GM15510 (cell line): ENCODE measurements at regions not wholly inside any gene's neighbourhood (a gene's known extent, or its start where the extent isn't known, plus 50 kb on each side); places are given as distances from the start of the nearest gene placed in this dataset.

Experiments
- POLR2A ChIP-seq: IDR thresholded peaks from 3 replicates; pipeline ENCODE4 v1.6.1; 2011; ENCODE audit warnings: borderline replicate concordance; ENCODE audit not compliant: insufficient read length; ENCODE audit errors: extremely low read depth

DNA sequence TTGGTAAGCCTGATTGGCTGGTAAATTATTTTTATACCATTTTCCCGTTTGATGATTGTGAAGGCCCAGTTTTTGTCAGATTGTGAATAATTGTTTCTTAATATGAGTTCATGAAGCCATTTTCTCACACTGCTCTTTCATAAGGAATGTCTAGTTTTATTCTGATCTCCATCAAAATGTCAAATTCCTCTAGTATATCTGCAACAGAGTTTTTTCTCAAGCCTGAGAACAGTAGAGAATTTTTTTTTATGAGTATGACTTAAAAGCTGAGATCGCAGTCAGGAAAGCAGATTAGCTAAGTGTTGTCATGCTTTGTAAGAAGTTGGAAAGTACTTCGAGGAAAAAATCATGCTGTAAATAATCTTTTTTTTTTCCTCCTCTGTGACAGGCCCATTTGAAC is 484.9 kb upstream of the ATP2B1 start:
- no peak for TF ChIP-seq POLR2A

GRCh38 chr12:90188857-90189256 is 480.2 kb upstream of the ATP2B1 start:
- TF ChIP-seq POLR2A = no peak

DNA sequence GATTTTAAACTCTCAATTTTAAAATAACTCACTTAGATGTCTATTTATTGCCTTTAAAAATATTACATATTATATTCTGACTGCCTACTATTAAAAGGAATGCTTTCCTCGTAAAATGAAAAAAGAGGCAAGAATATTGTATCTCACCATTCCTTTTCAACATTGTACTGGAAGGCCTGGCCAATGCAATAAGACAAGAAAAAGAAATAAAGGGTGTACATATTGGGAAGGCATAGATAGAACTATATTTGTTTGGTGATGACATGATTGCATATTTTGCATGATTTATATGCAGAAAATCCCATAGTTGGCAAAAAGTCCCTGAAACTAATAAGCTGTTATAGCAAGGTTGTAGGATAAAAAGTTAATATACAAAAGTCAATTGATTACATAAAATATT is 474.6 kb upstream of the ATP2B1 start:
- no peak for TF ChIP-seq POLR2A

DNA sequence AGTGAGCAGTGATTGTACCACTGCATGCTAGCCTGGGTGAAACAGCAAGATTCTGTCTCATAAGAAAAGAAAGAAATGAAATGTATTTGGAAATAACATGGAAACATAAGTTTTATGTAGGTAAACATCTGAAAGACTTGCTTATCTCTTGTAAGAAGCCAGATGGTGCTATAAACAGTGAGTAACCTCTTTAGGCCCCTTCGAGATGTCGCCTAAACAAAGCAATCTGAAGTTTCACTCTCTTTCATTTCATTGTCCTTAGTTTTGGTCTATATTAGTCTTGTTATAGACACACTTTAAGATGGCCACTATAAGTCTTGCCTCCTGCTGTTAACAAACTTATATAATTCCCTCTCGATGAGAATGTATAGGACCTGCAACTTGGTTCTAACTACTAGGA is 472.6 kb upstream of the ATP2B1 start:
- no peak for TF ChIP-seq POLR2A

- no peak for TF ChIP-seq POLR2A
Observed at GRCh38 chr12:90174956-90175355, 466.3 kb upstream of the ATP2B1 start.

DNA sequence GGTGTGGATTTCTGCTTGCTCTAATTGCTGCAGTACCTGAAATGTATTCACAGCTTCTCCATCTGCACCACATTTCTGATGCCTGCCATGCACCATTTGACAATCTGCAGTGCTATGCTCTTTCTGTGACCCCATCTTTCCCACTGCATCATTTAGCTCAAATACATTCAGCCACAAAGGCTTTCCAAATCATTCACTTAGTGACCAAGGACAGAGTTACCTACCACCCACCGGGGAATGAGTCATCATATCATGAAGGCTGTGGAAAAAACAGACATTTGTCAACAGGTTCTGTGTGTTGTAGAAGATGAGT is 465.5 kb upstream of the ATP2B1 start:
- TF ChIP-seq POLR2A = no peak

- TF ChIP-seq POLR2A = no peak
Observed at GRCh38 chr12:90173499-90174197, 465.0 kb upstream of the ATP2B1 start.

- TF ChIP-seq POLR2A = no peak
Observed at GRCh38 chr12:90172524-90172923, 463.9 kb upstream of the ATP2B1 start.

DNA sequence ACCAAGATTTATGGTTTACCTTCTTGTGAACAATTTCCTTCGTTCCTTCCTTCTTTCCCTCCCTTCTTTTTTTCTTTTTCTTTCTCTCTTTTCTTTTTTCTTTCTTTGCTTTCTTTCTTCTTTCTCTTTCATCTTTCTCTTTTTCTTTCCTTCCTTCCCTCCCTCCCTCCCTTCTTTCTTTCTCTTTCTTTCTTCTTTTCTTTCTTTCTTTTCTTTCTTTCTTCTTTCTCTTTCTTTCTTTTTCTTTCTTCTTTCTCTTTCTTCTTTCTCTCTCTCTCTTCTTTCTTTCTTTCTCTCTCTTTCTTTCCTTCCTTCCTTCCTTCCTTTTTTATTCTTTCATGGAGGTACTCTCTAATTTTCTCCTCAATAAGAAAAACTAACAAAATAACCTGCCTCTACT is 462.1 kb upstream of the ATP2B1 start:
- no peak for TF ChIP-seq POLR2A

DNA sequence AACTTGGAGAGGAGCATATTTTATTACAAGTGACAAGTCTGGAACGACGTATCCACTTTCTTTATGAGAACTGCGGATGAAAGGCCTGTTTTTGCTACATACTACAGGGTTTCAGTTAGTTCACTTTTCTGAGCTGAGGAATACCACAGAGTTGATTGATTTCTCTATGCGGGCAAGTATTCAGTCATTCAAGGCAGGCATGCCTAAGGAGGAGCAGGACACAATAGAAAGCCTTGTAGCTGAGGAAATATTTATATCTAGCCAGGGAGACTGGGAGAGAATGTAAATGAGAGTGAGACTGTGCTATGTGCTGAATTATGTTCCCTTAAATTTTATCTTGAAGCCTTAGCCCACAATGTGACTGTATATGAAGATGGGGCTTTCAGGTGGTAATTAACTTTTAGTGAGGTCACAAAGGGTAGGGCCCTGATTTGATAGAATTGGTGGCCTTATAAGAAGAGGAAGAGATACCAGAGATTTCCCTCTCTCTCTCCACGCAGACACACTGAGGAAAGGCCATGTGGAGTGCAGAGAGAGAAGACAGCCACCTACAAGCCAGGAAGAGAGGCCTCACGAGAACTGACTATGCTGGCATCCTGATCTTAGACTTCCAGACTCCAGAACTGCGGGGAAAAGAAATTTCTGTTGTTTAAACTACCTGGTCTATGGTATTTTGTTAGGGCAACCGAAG is 459.0 kb upstream of the ATP2B1 start:
- no peak for TF ChIP-seq POLR2A

DNA sequence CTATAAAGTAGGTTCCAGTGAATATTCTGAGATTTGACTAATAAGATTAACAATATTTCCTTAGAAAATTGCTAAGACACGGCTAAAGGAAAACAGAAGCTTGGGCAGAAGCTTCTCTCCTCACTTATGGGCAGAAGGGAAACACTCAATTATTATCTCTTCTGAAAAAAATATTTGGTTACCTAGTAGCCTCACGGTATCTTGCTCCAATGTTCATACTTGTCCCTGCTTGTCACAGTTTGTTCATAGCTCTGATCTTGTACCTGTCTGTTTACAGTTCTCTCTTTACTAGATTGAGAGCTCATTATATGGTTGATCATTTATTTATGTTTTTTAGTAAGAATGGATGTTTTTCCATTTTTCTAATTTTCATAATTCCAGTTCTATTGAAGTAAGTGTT is 458.0 kb upstream of the ATP2B1 start:
- TF ChIP-seq POLR2A = no peak

DNA sequence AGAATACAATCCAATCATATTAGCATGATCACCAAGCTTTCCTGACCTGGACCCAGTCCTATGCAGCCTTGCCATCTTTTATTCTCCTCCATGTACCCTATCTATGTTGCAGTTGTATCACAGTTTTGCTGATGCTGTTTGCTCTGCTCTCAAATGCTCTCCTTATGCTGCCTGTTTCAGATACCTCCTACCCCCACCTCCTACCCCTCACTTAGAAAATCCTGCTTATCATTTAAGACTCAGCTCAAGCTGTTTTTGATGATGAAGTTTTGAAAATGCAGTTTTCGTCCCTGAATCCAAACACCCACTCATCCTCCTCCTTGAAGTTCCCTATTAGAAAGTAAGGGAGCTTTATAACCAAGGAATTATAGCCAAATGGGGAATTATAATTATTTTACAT is 457.4 kb upstream of the ATP2B1 start:
- TF ChIP-seq POLR2A = no peak

DNA sequence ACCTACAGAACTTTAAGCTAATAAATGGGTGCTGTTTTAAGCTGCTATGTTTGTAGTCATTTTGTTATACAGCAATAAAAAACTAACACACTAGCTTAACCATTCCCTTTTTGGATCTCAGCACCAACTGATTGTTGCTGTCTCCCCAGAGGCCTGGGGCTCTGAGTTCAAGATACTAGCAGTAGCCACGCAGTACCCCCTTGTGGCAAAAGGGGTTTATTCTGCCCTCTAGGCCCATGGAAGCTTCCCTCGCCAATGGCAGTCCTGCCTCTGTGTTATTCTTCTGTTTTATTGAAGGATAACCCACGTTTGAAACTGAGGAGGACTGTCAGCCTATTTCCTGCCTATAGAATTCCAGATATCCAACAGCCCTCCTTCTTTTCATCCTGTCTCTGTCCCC is 455.3 kb upstream of the ATP2B1 start:
- no peak for TF ChIP-seq POLR2A

GRCh38 chr12:90153827-90154226 is 445.2 kb upstream of the ATP2B1 start:
- TF ChIP-seq POLR2A = no peak

GRCh38 chr12:90152897-90153624 is 444.4 kb upstream of the ATP2B1 start:
- no peak for TF ChIP-seq POLR2A
